GM12878 (cell line): ENCODE measurements at regions not wholly inside any gene's neighbourhood (a gene's known extent, or its start where the extent isn't known, plus 50 kb on each side); places are given as distances from the start of the nearest gene placed in this dataset.

Experiments used
- EZH2 ChIP-seq: IDR thresholded peaks from 2 replicates; pipeline ENCODE4 v1.6.1; 2012; ENCODE audit warnings: low read depth, mild to moderate bottlenecking, control low read depth, inconsistent platforms, low read length, borderline replicate concordance; ENCODE audit not compliant: control insufficient read depth
- MYB ChIP-seq: fragments of 150-350 bp; IDR thresholded peaks from 2 replicates; pipeline ENCODE4 v1.6.1; 2014; ENCODE audit warnings: mild to moderate bottlenecking, low read depth, low read length, borderline replicate concordance
- NKRF ChIP-seq: fragments of 450-650 bp; conservative IDR thresholded peaks from 2 replicates; pipeline ENCODE4 v1.6.1; 2017; ENCODE audit warnings: mild to moderate bottlenecking, moderate library complexity
- SP1 ChIP-seq: IDR thresholded peaks from one replicate; pipeline ENCODE4 v1.6.1; 2011; ENCODE audit warnings: low read depth, low read length
- TCF12 ChIP-seq: IDR thresholded peaks from 2 replicates; pipeline ENCODE4 v1.6.1; 2011; ENCODE audit warnings: low read depth, mild to moderate bottlenecking, low read length
- USF2 ChIP-seq: IDR thresholded peaks from 2 replicates; pipeline ENCODE4 v1.6.1; 2011; ENCODE audit warnings: low read depth, low read length, improper control_type of control experiment, borderline replicate concordance
- TF ChIP-seq, protein P1 (sequence below): fragments of 450-650 bp; IDR thresholded peaks from 2 replicates; pipeline ENCODE4 v1.6.1; 2017; ENCODE audit warnings: mild to moderate bottlenecking, moderate library complexity

- TF ChIP-seq, protein P1, sequence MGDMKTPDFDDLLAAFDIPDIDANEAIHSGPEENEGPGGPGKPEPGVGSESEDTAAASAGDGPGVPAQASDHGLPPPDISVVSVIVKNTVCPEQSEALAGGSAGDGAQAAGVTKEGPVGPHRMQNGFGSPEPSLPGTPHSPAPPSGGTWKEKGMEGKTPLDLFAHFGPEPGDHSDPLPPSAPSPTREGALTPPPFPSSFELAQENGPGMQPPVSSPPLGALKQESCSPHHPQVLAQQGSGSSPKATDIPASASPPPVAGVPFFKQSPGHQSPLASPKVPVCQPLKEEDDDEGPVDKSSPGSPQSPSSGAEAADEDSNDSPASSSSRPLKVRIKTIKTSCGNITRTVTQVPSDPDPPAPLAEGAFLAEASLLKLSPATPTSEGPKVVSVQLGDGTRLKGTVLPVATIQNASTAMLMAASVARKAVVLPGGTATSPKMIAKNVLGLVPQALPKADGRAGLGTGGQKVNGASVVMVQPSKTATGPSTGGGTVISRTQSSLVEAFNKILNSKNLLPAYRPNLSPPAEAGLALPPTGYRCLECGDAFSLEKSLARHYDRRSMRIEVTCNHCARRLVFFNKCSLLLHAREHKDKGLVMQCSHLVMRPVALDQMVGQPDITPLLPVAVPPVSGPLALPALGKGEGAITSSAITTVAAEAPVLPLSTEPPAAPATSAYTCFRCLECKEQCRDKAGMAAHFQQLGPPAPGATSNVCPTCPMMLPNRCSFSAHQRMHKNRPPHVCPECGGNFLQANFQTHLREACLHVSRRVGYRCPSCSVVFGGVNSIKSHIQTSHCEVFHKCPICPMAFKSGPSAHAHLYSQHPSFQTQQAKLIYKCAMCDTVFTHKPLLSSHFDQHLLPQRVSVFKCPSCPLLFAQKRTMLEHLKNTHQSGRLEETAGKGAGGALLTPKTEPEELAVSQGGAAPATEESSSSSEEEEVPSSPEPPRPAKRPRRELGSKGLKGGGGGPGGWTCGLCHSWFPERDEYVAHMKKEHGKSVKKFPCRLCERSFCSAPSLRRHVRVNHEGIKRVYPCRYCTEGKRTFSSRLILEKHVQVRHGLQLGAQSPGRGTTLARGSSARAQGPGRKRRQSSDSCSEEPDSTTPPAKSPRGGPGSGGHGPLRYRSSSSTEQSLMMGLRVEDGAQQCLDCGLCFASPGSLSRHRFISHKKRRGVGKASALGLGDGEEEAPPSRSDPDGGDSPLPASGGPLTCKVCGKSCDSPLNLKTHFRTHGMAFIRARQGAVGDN = peak; percentile 93
- TF ChIP-seq NKRF (no peak; the same call in 1 of the 2 replicates), SP1 (peak; percentile 33), EZH2 (no peak), USF2 (no peak), MYB (no peak), TCF12 (no peak)
Measured at GRCh38 chr2:37558623-37559022, 112.8 kb downstream of the CDC42EP3 start (continued).
